Dermis blood vessel endothelial cell (primary cell): ENCODE measurements at regions not wholly inside any gene's neighbourhood (a gene's known extent, or its start where the extent isn't known, plus 50 kb on each side); places are given as distances from the start of the nearest gene placed in this dataset.
"Not testable (repeated sequence)": the region's sequence is repeated elsewhere in the genome, so short reads cannot be mapped to it uniquely, and the experiment has no call there.

Experiments
- DNase-seq: peaks from one replicate; pipeline ENCODE4 v3.0.0; 2010

DNA sequence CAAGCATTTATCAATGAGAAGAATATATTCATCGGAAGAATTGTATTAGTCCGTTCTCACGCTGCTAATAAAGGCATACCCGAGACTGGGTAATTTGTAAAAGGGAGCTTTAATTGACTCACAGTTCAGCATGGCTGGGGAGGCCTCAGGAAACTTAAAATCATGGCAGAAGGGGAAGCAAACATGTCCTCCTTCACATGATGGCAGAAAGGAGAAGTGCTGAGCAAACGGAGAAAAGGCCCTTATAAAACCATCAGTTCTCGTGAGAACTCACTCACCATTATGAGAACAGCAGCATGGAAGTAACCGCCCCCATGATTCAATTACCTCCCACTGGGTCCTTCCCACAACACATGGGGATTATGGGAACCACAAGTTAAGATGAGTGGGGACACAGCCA is 1688.2 kb downstream of the SPATA31A7 start:
- not testable (repeated sequence) for DNase-seq

DNA sequence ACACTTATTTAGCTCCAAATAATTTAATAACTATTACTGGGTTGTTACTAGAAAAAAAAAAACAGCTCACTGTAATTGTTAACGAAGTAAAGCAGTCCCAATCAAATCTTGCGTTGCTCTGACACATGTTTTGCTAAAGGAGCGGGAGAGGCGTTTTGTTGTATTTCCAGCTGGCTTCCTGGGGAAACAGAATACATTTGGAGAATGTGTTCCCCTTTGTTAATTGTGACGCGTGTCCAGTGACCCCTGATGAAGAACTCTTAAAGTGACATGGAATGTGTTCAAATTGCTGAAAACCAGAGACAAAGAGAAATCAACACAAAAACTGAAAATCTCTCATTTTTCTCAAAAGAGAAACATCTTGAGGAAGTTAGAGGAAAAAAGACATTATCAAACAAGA is 1690.6 kb downstream of the SPATA31A7 start:
- peak; percentile 94 for DNase-seq

DNA sequence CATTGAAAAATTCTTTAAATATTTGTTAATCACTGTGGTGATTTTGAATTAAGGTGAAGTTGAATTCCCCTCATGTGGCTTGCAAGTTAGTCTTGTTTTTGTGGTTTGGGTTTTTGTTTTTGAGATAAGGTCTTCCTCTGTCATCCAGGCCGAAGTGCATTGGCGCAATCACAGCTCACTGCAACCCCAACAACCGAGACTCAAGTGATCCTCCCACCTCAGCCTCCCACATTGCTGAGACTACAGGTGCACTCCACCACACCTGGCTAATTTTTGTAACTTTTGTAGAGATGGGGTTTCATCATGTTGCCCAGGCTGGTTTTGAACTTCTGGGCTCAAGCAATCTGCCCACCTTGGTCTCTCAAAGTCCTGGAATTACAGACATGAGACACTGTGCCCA is 1691.1 kb downstream of the SPATA31A7 start:
- not testable (repeated sequence) for DNase-seq

DNA sequence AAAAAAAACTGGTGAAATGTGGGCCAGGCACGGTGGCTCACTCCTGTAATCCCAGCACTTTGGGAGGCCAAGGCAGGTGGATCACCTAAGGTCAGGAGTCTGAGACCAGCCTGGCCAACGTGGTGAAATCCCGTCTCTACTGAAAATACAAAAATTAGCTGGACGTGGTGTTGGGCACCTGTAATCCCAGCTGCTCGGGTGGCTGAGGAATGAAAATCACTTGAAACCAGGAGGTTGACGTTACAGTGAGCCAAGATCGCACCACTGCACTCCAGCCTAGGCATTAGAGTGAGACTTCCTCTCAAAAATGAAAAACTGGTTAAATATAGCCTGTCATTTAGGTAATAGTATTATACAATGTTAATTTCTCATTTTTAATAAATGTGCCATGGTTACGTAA is 1692.0 kb downstream of the SPATA31A7 start:
- DNase-seq, result not testable (repeated sequence)

DNA sequence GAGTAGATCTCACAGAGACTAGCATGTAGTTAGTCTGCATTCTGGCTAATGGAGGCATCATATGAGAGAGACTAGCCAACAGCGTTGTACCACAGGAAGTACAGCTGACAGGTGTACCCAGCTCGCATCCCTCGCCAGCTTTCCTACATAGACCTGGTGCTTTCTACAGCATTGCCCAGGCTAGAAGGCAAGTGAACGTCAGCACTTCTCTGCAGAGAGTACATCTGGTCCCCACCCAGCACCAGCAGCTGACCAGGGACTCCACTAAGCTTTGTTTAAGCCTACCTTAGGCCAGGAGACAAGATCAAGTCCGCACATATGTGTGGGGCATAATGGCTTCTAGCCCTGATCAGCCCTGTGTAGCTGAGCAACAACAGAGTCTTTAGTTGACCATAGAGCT is 1692.9 kb downstream of the SPATA31A7 start:
- not testable (repeated sequence) for DNase-seq

DNA sequence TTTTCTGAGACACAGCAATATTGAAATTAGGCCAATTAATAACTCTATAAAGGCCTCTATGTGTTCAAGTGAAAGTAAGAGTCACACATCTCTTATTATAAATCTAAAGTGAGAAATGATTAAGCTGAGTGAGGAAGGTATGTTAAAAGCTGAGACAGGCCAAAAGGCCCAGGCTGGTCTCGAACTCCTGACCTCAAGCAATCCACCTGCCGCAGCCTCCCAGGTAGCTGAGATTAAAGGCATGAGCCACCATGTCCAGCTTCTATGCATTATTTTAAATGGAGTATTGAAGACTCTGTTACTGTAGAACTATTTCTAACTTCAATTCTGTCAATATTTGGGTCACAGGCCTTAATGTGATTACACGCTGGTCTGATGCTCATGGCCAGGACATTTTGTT is 1706.9 kb downstream of the SPATA31A7 start:
- DNase-seq, result not testable (repeated sequence)

DNA sequence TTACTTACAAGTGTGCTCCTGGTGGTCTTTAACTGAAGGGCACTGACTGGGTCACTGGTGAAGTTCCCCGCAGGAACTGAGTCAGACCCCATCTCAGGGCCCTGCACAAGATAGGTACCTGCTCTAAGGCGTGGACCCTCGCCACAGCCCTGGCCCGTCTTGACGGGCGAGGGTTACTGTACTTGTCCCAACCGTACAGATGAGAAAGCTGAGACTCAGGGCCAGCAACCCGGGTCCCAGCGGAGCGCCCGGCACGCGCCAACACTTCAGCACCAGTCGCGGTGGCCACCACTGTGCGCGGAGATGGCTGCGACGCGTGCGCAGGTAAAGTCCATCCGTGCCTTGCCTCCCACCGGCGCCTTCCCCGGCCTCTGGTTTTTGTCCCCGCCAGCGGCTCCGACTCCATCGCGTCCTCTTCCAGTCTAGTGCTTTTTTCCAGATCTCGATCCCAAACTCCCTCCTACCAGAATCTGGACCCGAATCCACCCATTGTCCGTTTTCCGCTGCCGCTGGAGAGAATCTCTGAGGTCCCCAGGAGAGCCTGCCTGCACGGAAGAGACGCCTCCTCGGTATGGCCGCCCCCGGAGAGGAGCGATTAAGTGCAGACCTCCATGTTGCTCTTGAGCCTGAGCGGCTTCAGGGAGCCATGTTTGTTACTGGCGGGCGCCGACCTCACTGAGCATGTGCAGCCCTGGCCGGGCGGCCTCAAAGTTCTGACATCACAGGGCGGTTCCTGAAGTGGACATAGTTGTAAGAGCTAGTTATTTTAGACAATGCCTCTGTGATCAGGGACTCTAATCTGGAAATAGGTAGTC is 1707.8 kb downstream of the SPATA31A7 start:
- peak; percentile 67 for DNase-seq

DNA sequence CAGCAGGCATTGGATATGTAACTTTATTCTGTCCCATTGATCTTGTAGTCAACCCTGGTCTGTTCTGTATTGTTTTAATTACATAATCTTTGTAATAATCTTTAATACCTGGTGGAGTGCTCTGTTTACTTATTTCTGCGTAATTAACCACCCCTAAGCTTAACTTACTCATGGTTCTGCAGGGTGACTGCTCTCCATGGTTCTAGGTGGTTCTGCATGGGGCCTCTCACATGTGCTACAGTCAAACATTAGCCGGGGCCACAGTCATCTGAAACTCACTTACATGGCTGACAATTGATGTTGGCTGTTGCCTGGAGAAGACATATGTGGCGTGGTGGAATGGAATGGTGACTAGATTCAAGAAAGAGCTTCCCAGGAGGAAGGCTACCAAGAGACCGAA is 1709.8 kb downstream of the SPATA31A7 start:
- not testable (repeated sequence) for DNase-seq

DNA sequence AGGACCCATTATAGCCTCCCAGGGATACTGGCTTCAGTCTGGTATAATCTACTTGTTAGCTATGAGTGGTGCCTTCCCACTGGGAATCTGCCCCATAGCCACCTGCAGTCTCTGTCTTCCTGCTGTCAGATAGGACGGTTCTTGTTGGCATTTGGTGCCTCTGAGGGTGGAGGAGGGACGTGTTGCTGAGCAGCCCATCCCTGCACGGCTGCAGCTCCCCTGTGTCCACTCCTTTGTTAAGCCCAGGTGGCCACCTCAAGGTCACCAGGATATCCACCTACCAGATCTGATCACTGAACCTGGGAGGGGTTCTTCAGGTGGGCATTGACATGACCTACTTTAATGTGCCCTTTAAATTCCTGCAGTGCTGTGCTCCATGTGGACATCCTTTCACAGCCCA is 1714.2 kb downstream of the SPATA31A7 start:
- DNase-seq, result not testable (repeated sequence)

DNA sequence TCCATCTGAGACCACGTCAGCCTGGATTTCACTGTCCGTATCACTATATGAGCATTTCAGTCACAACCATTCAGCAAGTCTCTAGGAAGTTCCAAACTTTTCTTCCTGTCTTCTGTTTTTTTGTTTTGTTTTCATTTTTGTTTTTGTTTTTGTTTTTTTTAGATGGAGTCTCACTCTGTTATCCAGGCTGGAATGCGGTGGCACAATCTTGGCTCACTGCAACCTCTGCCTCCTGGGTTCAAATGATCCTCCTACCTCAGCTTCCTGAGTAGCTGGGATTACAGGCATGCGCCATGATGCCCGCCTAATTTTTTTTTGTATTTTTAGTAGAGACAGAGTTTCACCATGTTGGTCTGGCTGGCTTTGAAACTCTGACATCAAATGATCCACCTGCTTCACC is 1715.9 kb downstream of the SPATA31A7 start:
- not testable (repeated sequence) for DNase-seq

DNA sequence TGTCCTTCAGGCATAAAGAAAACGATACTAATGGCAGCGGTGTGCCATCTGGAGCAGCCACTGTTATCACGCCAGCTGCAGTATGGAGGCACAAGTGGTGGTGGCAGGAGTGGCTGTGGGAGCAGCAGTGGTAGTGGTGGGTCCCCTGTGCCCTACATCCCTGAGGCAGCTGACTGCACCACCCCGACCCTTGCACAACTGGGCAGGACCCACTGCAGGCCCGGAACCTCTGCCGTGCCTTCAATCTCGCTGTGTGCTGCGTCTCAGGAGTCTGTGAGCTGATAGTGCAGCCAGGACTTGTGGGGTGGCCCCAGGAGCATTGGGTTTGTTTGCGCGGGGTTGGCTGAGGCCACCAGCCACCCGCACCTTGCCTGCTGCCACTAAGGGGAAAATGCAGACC is 1718.0 kb downstream of the SPATA31A7 start:
- not testable (repeated sequence) for DNase-seq

DNA sequence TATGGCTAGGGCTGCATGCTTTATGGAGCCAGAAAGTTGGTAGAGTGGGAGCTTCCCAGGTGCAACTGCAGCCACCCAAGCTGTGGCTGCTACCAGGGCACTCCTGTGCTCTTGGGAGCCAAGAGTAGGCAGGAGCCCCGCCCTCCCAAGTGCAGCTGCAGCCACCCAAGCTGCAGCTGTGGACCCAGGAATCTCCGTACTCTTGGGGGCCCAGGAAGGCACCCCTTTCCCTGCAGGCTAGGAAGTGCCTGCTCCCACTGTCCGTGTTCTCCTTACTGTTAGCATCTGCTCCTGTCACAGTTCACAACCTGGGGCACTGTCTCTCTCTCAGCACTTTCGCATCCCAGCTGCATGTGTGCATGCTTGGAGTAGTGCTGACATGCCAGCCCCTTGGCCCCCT is 1718.4 kb downstream of the SPATA31A7 start:
- DNase-seq, result not testable (repeated sequence)

DNA sequence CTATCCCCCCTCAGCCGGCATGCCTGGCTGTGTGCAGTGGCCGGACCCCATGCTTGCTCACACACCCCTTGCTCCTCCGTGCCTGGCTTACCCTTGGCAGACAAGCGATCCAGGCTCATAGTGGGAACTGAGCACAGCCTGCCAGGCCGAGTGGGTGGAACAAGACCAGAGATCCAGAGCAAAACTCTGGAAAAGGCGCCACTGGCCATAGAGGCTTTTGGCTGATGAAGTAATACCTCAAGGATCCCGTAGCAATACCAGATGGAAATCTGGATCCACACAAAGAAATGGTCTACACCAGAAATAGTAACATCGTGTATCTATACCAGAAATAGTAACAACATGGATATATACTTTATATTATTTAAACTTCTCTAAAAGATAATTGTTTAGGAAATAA is 1719.6 kb downstream of the SPATA31A7 start:
- not testable (repeated sequence) for DNase-seq

DNA sequence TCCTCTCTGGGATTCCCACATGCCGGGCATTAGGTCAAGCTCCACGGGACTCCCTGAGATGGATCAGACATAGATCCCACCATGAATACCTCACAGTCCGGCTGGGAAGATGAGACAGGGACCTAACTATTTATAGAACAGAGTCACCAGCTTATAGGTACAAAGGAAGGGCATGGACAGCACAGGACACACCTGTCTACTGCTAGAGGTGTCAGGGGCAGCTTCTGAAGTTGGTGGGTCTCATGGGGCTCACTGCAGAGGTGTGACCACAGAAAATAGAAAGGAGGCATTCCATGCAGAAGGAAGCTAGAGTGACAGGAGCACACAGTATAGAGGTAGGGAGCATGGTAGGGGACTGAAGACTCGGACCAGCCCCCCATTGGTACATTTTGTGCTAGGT is 1722.4 kb downstream of the SPATA31A7 start:
- DNase-seq, result not testable (repeated sequence)

DNA sequence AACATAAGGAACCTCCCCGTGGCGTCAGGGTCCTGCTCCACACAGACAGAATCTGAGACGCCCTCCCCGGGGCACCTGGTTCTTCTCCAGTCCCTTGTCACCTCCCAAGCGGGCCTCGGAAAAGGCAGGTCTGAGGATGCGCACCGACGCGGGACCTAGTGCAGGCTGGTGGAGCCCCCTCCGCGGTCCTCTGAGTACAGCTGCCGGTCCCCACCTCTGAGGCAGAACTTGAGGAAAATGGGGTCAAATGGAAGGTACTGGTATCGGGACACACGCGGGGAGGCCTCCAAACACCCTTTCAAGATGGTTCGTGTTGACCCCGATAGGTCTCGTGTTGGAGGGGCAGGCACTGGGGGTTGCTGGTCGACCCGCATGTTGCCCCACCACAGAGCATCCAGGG is 1725.3 kb downstream of the SPATA31A7 start:
- not testable (repeated sequence) for DNase-seq

DNA sequence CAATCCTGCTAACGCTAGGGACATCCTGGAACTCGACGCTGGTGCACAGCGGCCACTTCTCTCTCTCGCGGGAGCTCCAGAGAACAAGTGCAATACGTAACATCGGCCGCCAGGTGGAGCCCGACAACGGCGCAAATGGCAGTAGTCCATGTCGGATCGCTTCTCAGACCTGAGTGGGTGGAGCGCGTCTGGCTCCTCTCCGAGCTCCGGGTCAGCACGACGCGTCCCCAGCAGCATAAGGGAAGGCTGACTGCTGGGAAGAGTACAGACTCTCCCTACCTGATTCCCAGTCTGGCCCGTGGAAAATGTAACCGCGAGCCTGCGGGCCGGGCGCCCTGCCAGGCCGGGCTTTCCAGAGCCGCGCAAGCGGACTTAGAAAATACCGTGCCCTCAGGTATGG is 1725.8 kb downstream of the SPATA31A7 start:
- not testable (repeated sequence) for DNase-seq

DNA sequence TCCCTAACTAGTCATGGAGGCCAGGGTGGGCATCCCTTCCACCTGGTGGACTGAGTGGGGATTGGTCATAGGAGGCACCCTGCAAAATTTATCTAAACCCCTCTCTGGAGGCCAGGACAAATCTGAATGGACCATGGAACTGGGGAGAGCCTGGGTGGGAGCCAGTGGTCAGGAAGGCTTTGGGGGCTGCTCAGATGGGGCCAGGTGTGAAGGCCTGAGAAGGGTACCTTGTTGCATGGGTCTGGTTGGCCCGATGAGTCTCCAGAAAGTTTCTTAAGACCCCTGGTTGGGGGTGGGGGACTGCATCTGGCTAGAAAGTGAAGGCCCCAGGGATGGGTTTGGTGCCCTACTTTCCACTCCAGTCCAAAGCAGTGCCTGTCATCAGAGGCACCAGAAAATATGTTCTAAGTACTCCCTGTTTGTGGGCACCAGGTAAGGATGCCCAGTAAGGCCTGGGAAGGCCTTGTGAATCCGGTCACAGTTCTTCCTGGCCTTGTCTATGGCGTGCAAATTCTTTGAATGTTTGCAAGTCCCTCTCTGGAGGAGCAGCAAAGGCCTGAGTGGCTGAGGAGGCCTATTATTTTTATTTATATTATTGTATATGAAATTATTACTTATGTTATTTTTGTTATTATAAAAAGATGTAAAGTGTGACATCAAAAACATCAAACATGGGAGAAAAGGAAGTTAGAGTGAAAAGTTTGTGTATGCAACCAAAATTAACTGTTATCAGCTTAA is 1729.0 kb downstream of the SPATA31A7 start:
- not testable (repeated sequence) for DNase-seq

DNA sequence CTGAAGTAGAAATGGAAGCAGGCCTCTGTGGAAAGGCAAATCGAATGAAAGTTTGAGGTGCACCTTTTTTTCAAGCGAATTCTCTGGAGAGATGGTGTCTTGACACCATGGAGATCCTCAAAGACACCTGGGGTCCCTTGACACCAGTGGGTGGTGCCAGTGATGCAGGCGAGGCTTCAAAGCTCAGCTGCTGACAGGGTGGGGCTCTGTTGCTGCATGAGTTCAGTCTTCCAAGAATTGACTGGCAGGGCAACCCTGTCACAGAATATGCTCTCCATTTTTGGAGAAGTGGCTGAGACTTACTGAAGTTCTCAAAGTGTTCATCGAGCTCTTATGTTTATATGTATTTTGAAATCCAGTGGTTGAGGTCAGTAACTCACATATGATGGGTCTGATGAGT is 1741.6 kb downstream of the SPATA31A7 start:
- not testable (repeated sequence) for DNase-seq

DNA sequence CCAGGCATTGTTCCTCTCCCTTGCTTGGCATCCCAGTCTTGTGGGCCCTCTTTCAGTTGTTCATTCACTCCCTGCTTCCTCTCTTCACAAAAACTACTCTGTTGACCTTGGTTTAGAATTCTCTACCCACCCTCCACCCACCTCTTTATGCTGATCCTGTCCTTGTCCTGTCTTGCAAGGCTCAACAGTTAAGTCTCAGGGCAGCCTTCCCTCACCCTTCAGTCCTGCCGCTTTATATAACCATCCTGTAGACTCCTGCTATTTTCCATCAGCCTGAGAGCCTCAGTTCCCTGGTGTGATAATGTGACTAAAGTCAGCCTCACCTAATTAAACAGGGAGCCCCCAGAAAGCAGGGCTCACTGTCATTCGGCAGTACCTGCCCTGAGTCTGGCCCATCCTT is 1763.0 kb downstream of the SPATA31A7 start:
- DNase-seq, result not testable (repeated sequence)
